Fibroblast of lung (primary cell): ENCODE measurements at regions not wholly inside any gene's neighbourhood (a gene's known extent, or its start where the extent isn't known, plus 50 kb on each side); places are given as distances from the start of the nearest gene placed in this dataset.
A peak's percentile ranks its signal among the peaks of the same experiment; 100 is the strongest.

Experiments used
- DNase-seq, 2 donors: peaks; one replicate each; pipeline versions ENCODE4 v3.0.0 to v3.0.0-alpha.2; 2010; ENCODE audit warnings: low read depth in 2 of 2
- H2AFZ ChIP-seq: 2 replicates; pipeline ENCODE4 v1.5.1; 2012; ENCODE audit warnings: low read length, control low read depth, inconsistent platforms
- H3K27ac ChIP-seq: 2 replicates; pipeline ENCODE4 v1.5.1; 2011; ENCODE audit warnings: low read length, control low read depth; ENCODE audit not compliant: insufficient read depth
- H3K27me3 ChIP-seq: 2 replicates; pipeline ENCODE4 v1.5.1; 2011; ENCODE audit warnings: mild to moderate bottlenecking, low read length; ENCODE audit not compliant: control insufficient read depth, insufficient read depth
- H3K36me3 ChIP-seq: 2 replicates; pipeline ENCODE4 v1.5.1; 2011; ENCODE audit warnings: low read length; ENCODE audit not compliant: control insufficient read depth, insufficient read depth
- H3K4me1 ChIP-seq: 2 replicates; pipeline ENCODE4 v1.5.1; 2011; ENCODE audit warnings: low read length; ENCODE audit not compliant: control insufficient read depth, insufficient read depth; ENCODE audit errors: extremely low read depth
- H3K4me2 ChIP-seq: 2 replicates; pipeline ENCODE4 v1.5.1; 2011; ENCODE audit warnings: low read length, control low read depth; ENCODE audit not compliant: insufficient read depth; ENCODE audit errors: extremely low read depth
- H3K4me3 ChIP-seq, 4 experiments: fragments of 200-600 bp in 1 of 4; sonication (generic) in 1 of 4; replicated peaks in 1 of 4; 2 replicates each; pipeline ENCODE4 v1.5.1; 2011 to 2016; ENCODE audit warnings: low read length in 4 of 4, low read depth in 3 of 4, mild to moderate bottlenecking in 3 of 4, control low read depth in 2 of 4, inconsistent platforms in 1 of 4, mixed read lengths in 1 of 4; ENCODE audit not compliant: insufficient read depth in 1 of 4; ENCODE audit errors: control extremely low read depth in 1 of 4
- H3K79me2 ChIP-seq: 2 replicates; pipeline ENCODE4 v1.5.1; 2012; ENCODE audit warnings: mild to moderate bottlenecking, low read length, inconsistent platforms; ENCODE audit not compliant: control insufficient read depth, insufficient read depth
- H3K9ac ChIP-seq: 2 replicates; pipeline ENCODE4 v1.5.1; 2011; ENCODE audit warnings: mild to moderate bottlenecking, low read length, control low read depth; ENCODE audit not compliant: insufficient read depth
- H3K9me3 ChIP-seq: 2 replicates; pipeline ENCODE4 v1.5.1; 2012; ENCODE audit warnings: low read depth, low read length; ENCODE audit not compliant: control insufficient read depth, insufficient read depth
- H4K20me1 ChIP-seq: 2 replicates; pipeline ENCODE4 v1.5.1; 2011; ENCODE audit warnings: low read length; ENCODE audit not compliant: control insufficient read depth, insufficient read depth; ENCODE audit errors: extremely low read depth
- EZH2 ChIP-seq: IDR thresholded peaks from 2 replicates; pipeline ENCODE4 v1.5.1; 2012; ENCODE audit warnings: low read length, control low read depth, mild to moderate bottlenecking; ENCODE audit errors: missing control alignments
- TF ChIP-seq, protein P1 (sequence below), 2 donors: IDR thresholded peaks in 1 of 2; conservative IDR thresholded peaks in 1 of 2; 1 replicate in 1 of 2; 2 replicates in 1 of 2; pipeline ENCODE4 v1.5.1; 2011 to 2012; ENCODE audit warnings: low read length in 2 of 2, control low read depth in 1 of 2, inconsistent platforms in 1 of 2, low read depth in 1 of 2, mild to moderate bottlenecking in 1 of 2

DNA sequence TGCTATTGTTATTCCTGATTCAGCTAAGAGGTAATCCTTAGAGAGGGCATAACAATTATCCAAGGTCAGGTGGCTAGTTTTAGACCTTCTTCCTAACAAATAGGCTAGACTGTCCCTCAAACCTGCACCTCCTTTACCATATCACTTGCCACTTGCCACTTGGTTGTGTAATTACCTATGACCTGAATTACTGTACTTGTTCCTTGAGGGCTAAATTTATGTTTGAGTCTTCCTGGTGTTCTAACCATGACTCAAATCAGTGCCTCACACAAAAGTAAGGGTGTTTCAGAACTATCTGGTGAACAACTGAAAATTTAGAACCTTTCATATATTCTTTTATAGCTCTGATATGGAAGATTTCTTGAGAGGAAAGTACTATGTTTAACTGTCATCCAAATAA lies 365.8 kb upstream of the SEMA6D start:
- no peaks in the 10 kb centered on the region for H3K36me3 ChIP-seq
- TF ChIP-seq, protein P1, sequence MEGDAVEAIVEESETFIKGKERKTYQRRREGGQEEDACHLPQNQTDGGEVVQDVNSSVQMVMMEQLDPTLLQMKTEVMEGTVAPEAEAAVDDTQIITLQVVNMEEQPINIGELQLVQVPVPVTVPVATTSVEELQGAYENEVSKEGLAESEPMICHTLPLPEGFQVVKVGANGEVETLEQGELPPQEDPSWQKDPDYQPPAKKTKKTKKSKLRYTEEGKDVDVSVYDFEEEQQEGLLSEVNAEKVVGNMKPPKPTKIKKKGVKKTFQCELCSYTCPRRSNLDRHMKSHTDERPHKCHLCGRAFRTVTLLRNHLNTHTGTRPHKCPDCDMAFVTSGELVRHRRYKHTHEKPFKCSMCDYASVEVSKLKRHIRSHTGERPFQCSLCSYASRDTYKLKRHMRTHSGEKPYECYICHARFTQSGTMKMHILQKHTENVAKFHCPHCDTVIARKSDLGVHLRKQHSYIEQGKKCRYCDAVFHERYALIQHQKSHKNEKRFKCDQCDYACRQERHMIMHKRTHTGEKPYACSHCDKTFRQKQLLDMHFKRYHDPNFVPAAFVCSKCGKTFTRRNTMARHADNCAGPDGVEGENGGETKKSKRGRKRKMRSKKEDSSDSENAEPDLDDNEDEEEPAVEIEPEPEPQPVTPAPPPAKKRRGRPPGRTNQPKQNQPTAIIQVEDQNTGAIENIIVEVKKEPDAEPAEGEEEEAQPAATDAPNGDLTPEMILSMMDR (conservative IDR thresholded peaks at IDR 0.05 in 1 of 2, IDR thresholded peaks at IDR 0.05 in 1 of 2; ENCODE audit: low read depth in 1 of 2, low read length in 2 of 2), result no peak
- no peak for TF ChIP-seq EZH2
- no peaks in the 10 kb centered on the region for H3K4me1 ChIP-seq
- H3K9ac ChIP-seq, result no peak overlapping the region
- H3K4me3 ChIP-seq, result no peak overlapping the region
- no peak overlapping the region for H3K27ac ChIP-seq
- DNase-seq, result no peak
- no peaks in the 10 kb centered on the region for H3K27me3 ChIP-seq
- no peaks in the 10 kb centered on the region for H4K20me1 ChIP-seq
- H3K9me3 ChIP-seq, result no peaks in the 10 kb centered on the region
- no peaks in the 10 kb centered on the region for H3K79me2 ChIP-seq
- H3K4me2 ChIP-seq, result no peak overlapping the region
- H2AFZ ChIP-seq, result no peak overlapping the region

DNA sequence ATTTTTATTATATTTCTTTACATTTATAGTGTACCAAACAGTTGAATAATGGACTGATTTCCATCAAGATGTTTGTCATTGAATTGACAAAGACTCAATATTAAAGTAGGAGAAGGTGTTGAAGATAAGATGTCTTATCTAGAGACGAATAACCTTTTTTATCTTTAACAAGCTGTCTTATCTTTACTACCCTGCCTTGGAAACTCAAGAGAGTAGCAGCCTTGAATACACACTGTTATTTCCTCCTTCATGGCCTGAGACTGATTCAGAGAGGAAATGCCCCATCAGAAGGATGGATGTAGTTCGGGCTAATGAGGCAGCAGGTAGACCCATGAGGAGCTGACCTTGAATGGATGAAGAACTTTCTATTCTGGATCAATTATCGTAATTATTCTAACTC lies 365.1 kb upstream of the SEMA6D start:
- TF ChIP-seq, protein P1 (conservative IDR thresholded peaks at IDR 0.05 in 1 of 2, IDR thresholded peaks at IDR 0.05 in 1 of 2; ENCODE audit: low read depth in 1 of 2, low read length in 2 of 2), result no peak
- no peak for TF ChIP-seq EZH2
- Histone ChIP-seq H3K36me3 (no peaks in the 10 kb centered on the region), H4K20me1 (no peaks in the 10 kb centered on the region), H2AFZ (no peak overlapping the region), H3K79me2 (no peaks in the 10 kb centered on the region), H3K9ac (no peak overlapping the region), H3K27me3 (no peaks in the 10 kb centered on the region), H3K4me2 (no peak overlapping the region), H3K4me1 (no peaks in the 10 kb centered on the region), H3K9me3 (no peaks in the 10 kb centered on the region), H3K27ac (no peak overlapping the region), H3K4me3 (no peak overlapping the region)
- DNase-seq, result no peak

DNA sequence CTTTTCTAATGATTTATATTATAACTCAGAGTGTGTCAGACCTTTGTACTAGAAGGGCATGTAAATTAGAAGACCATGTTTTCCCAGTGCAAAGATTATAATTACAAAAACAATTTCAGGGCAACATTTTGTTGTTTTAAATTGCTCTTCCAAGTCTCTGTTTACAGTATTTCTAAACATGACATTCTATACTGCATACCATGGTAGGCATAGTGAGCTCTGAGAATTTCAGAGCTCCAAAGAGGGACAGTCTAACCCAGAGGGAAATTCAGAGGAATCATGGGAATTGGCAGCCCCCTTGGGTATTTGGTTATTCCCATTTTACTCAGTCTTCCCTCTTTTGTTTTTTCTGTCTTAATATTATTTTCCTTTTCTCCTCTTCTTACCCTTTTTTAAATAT lies 361.5 kb upstream of the SEMA6D start:
- peak in 1 of 2 donors; percentile 6 for DNase-seq
- Histone ChIP-seq H3K9ac (no peak overlapping the region), H3K4me1 (no peaks in the 10 kb centered on the region), H3K9me3 (no peaks in the 10 kb centered on the region), H3K36me3 (no peaks in the 10 kb centered on the region), H2AFZ (no peak overlapping the region), H3K4me3 (no peak overlapping the region), H3K4me2 (no peak overlapping the region), H4K20me1 (no peaks in the 10 kb centered on the region), H3K27me3 (no peaks in the 10 kb centered on the region), H3K79me2 (no peaks in the 10 kb centered on the region), H3K27ac (no peak overlapping the region)
- TF ChIP-seq, protein P1 (conservative IDR thresholded peaks at IDR 0.05 in 1 of 2, IDR thresholded peaks at IDR 0.05 in 1 of 2; ENCODE audit: low read depth in 1 of 2, low read length in 2 of 2), result no peak
- TF ChIP-seq EZH2, result no peak
